OCI-LY3 (cell line): ENCODE measurements at regions not wholly inside any gene's neighbourhood (a gene's known extent, or its start where the extent isn't known, plus 50 kb on each side); places are given as distances from the start of the nearest gene placed in this dataset.

Experiments
- H2AFZ ChIP-seq: fragments of 200-600, 300-600 bp; shearing (Covaris generic); 2 replicates; pipeline ENCODE4 v1.6.0; 2014; ENCODE audit warnings: antibody characterized with exemption, low read depth, low read length
- H3K27ac ChIP-seq: fragments of 200-600, 300-600 bp; sonication (generic); 2 replicates; pipeline ENCODE4 v1.5.1; 2014; ENCODE audit warnings: mild to moderate bottlenecking, low read length, moderate library complexity, mixed read lengths
- H3K27me3 ChIP-seq: fragments of 200-600, 300-600 bp; sonication (generic); 2 replicates; pipeline ENCODE4 v1.6.1; 2014; ENCODE audit warnings: low read depth, low read length, mixed read lengths
- H3K36me3 ChIP-seq: fragments of 200-600, 300-600 bp; sonication (generic); replicated peaks from 2 replicates; pipeline ENCODE3; 2014; ENCODE audit warnings: low read depth, low read length, mixed read lengths
- H3K4me1 ChIP-seq: fragments of 300-600, 200-600 bp; sonication (generic); 2 replicates; pipeline ENCODE4 v1.6.1; 2014; ENCODE audit warnings: low read length, mixed read lengths
- H3K4me2 ChIP-seq: fragments of 200-600, 300-600 bp; sonication (generic); 2 replicates; pipeline ENCODE4 v1.6.1; 2014; ENCODE audit warnings: low read length, mixed read lengths
- H3K4me3 ChIP-seq: fragments of 300-600, 200-600 bp; sonication (generic); 2 replicates; pipeline ENCODE4 v1.5.1; 2014; ENCODE audit warnings: antibody characterized with exemption, mild to moderate bottlenecking, low read length, moderate library complexity
- H3K79me2 ChIP-seq: fragments of 300-600, 200-600 bp; shearing (Covaris generic); 2 replicates; pipeline ENCODE4 v1.6.1; 2014; ENCODE audit warnings: mild to moderate bottlenecking, low read length, mixed read lengths
- H3K9ac ChIP-seq: fragments of 300-600, 200-600 bp; shearing (Covaris generic); 2 replicates; pipeline ENCODE4 v1.6.0; 2014; ENCODE audit warnings: mild to moderate bottlenecking, low read length, moderate library complexity
- H3K9me3 ChIP-seq: fragments of 200-600, 300-600 bp; shearing (Covaris generic); 2 replicates; pipeline ENCODE4 v1.6.1; 2014; ENCODE audit warnings: low read length, mixed read lengths; ENCODE audit not compliant: insufficient read depth
- H4K20me1 ChIP-seq: fragments of 200-600, 300-600 bp; sonication (generic); 2 replicates; pipeline ENCODE4 v1.6.1; 2016; ENCODE audit warnings: low read length, mixed read lengths; ENCODE audit not compliant: insufficient read depth
- EZH2phosphoT487 ChIP-seq: fragments of 200-600 bp; shearing (Covaris generic); IDR thresholded peaks from 2 replicates; pipeline ENCODE4 v1.6.1; 2018; ENCODE audit warnings: antibody characterized with exemption, mixed run types, low read depth
- TF ChIP-seq, protein P1 (sequence below): fragments of 200-600, 300-600 bp; sonication (generic); IDR thresholded peaks from 2 replicates; pipeline ENCODE4 v1.5.1; 2014; ENCODE audit warnings: antibody characterized with exemption, low read length, low read depth

DNA sequence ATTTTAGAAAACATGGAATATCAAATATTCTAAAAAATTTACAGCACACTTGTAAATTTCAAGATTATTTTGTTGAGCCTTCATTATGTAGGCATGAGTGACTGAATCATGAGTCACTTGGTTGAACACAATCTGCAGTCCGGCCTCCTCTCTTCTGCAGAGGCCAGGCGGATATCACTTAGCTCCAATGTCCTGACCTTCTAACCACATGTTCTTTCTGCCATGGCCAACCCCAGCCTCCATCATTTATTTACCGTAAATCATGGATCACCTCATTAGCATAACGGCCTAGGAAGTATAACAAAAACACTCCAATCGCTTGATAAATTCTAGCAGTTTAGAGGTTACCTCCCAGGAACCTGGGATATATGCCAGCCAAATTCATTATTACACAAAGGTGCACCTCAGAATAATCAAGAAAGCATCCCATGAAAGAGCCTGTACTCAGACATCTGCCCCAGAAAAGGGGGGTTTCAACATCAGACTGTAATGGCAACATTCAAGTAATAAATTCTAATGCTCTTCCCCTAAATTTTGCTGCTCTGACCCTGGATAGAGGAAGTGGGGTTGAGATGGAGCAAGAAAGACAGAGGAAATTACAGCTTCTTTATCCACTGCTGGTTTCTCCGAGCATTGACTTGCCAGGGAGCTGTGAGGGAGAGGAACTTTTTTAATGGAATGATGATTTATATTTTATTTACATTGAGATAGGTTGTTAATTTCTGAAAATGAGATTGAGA is 2153.6 kb upstream of the AGA start:
- H2AFZ ChIP-seq, result no peak overlapping the region
- H3K36me3 ChIP-seq, result peaks cover 2% of the 10 kb centered on the region
- no peaks in the 10 kb centered on the region for H3K27me3 ChIP-seq
- no peaks in the 10 kb centered on the region for H3K9me3 ChIP-seq
- no peak overlapping the region for H3K4me3 ChIP-seq
- no peak overlapping the region for H3K4me2 ChIP-seq
- H3K4me1 ChIP-seq, result no peaks in the 10 kb centered on the region
- no peak overlapping the region for H3K27ac ChIP-seq
- TF ChIP-seq, protein P1, sequence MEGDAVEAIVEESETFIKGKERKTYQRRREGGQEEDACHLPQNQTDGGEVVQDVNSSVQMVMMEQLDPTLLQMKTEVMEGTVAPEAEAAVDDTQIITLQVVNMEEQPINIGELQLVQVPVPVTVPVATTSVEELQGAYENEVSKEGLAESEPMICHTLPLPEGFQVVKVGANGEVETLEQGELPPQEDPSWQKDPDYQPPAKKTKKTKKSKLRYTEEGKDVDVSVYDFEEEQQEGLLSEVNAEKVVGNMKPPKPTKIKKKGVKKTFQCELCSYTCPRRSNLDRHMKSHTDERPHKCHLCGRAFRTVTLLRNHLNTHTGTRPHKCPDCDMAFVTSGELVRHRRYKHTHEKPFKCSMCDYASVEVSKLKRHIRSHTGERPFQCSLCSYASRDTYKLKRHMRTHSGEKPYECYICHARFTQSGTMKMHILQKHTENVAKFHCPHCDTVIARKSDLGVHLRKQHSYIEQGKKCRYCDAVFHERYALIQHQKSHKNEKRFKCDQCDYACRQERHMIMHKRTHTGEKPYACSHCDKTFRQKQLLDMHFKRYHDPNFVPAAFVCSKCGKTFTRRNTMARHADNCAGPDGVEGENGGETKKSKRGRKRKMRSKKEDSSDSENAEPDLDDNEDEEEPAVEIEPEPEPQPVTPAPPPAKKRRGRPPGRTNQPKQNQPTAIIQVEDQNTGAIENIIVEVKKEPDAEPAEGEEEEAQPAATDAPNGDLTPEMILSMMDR, result no peak
- no peak for TF ChIP-seq EZH2phosphoT487
- H3K79me2 ChIP-seq, result no peaks in the 10 kb centered on the region
- H3K9ac ChIP-seq, result no peak overlapping the region
- no peaks in the 10 kb centered on the region for H4K20me1 ChIP-seq

DNA sequence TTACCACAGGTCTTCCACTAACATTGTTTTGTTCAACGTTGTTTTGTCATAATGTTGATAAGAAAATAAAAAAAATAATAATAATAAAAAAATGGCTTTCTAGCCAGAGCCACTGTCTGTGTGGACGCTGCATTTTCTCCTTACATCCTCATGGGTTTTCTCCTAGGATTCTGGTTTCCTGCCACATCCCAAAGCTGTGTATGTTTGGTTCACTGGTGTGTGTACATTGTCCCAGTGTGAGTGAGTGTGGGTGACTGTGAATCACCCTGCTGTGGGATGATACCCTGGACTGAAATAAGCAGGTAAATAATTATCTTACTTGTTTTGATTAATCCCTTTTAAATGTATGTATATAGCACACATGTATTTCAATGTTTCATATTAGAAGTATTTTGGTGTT is 2154.4 kb upstream of the AGA start:
- Histone ChIP-seq H2AFZ (no peak overlapping the region), H3K36me3 (peaks cover 2% of the 10 kb centered on the region), H3K79me2 (no peaks in the 10 kb centered on the region), H3K4me3 (no peak overlapping the region), H3K27me3 (no peaks in the 10 kb centered on the region), H3K9me3 (no peaks in the 10 kb centered on the region), H3K4me1 (no peaks in the 10 kb centered on the region), H3K27ac (no peak overlapping the region), H4K20me1 (no peaks in the 10 kb centered on the region), H3K4me2 (no peak overlapping the region), H3K9ac (no peak overlapping the region)
- TF ChIP-seq, protein P1, result no peak
- no peak for TF ChIP-seq EZH2phosphoT487

- TF ChIP-seq, protein P1, result no peak
- TF ChIP-seq EZH2phosphoT487, result no peak
- Histone ChIP-seq H3K27ac (no peak overlapping the region), H3K27me3 (no peaks in the 10 kb centered on the region), H4K20me1 (no peaks in the 10 kb centered on the region), H3K79me2 (no peaks in the 10 kb centered on the region), H3K4me3 (no peak overlapping the region), H3K4me2 (no peak overlapping the region), H2AFZ (no peak overlapping the region), H3K9me3 (no peaks in the 10 kb centered on the region), H3K9ac (no peak overlapping the region), H3K36me3 (peaks cover 2% of the 10 kb centered on the region), H3K4me1 (no peaks in the 10 kb centered on the region)
Observed at GRCh38 chr4:179597301-179597700, 2155.1 kb upstream of the AGA start.

- Histone ChIP-seq H3K27me3 (no peaks in the 10 kb centered on the region), H3K36me3 (peaks cover 30% of the 10 kb centered on the region), H3K27ac (no peak overlapping the region), H3K9ac (no peak overlapping the region), H2AFZ (no peak overlapping the region), H3K4me1 (peaks cover 7% of the 10 kb centered on the region), H3K4me2 (no peak overlapping the region), H4K20me1 (no peaks in the 10 kb centered on the region), H3K79me2 (no peaks in the 10 kb centered on the region), H3K4me3 (no peak overlapping the region), H3K9me3 (peaks cover 12% of the 10 kb centered on the region; the same call in 1 of the 2 replicates)
- TF ChIP-seq, protein P1, result no peak
- no peak for TF ChIP-seq EZH2phosphoT487
Observed at GRCh38 chr4:179601671-179602070, 2159.4 kb upstream of the AGA start.
